Lung (tissue), 11 donors: ENCODE measurements at regions not wholly inside any gene's neighbourhood (a gene's known extent, or its start where the extent isn't known, plus 50 kb on each side); places are given as distances from the start of the nearest gene placed in this dataset.

Source experiments
- ATAC-seq: fragments of 200-7000 bp; cut with Tn5 transposase; one replicate; pipeline ENCODE4 v1.9.1; 2020; ENCODE audit warnings: moderate number of reproducible peaks; ENCODE audit not compliant: insufficient read depth, low FRiP score
- DNase-seq, 3 donors: peaks; one replicate each; pipeline ENCODE4 v3.0.0-alpha.2; 2013 to 2017
- H3K27ac ChIP-seq, 2 donors: one replicate each; pipeline ENCODE4 v1.5.1; 2013; ENCODE audit warnings: mild to moderate bottlenecking in 2 of 2, moderate library complexity in 2 of 2, control low read depth in 1 of 2, inconsistent platforms in 1 of 2, low read depth in 1 of 2, low read length in 1 of 2
- H3K27me3 ChIP-seq, 3 donors: one replicate each; pipeline ENCODE4 v1.5.1; 2013; ENCODE audit warnings: low read length in 2 of 3; ENCODE audit not compliant: control insufficient read depth in 3 of 3, insufficient read depth in 3 of 3
- H3K36me3 ChIP-seq, 4 donors: one replicate each; pipeline ENCODE4 v1.5.1; 2013; ENCODE audit warnings: low read length in 4 of 4, mild to moderate bottlenecking in 1 of 4, moderate library complexity in 1 of 4; ENCODE audit not compliant: control insufficient read depth in 4 of 4, insufficient read depth in 4 of 4
- H3K4me1 ChIP-seq, 5 donors: one replicate each; pipeline ENCODE4 v1.5.1; 2013; ENCODE audit warnings: low read length in 5 of 5, mild to moderate bottlenecking in 2 of 5, moderate library complexity in 1 of 5; ENCODE audit not compliant: control insufficient read depth in 5 of 5, insufficient read depth in 5 of 5
- H3K4me3 ChIP-seq: one replicate; pipeline ENCODE4 v1.5.1; 2013; ENCODE audit warnings: mild to moderate bottlenecking, control low read depth, moderate library complexity
- H3K9ac ChIP-seq, 2 donors: one replicate each; pipeline ENCODE4 v1.5.1; 2013; ENCODE audit warnings: low read length in 2 of 2, control low read depth in 1 of 2; ENCODE audit not compliant: insufficient read depth in 1 of 2
- H3K9me3 ChIP-seq, 4 donors: one replicate each; pipeline ENCODE4 v1.5.1; 2013; ENCODE audit warnings: low read length in 3 of 4, mild to moderate bottlenecking in 1 of 4, moderate library complexity in 1 of 4; ENCODE audit not compliant: control insufficient read depth in 4 of 4, insufficient read depth in 3 of 4
- WGBS, 2 donors: extraction: QIAGEN DNeasy Blood & Tissue Kit; methylation state at CpG; one replicate each; pipeline ENCODE4 v1.1.7; 2013; 5-methylcytosine and 5-hydroxymethylcytosine counted together
- TF ChIP-seq, protein P1 (sequence below): IDR thresholded peaks from 2 replicates; pipeline ENCODE4 v1.5.1; 2012; ENCODE audit warnings: mild to moderate bottlenecking; ENCODE audit errors: control extremely low read depth, extremely low read depth
- donor health status: control.
- donor health status: control.
- donor health status: Bipolar disorder and iron deficiency.
- donor health status: healthy.
- donor health status: DM: yes; HTN: yes; CAD: no.

DNA sequence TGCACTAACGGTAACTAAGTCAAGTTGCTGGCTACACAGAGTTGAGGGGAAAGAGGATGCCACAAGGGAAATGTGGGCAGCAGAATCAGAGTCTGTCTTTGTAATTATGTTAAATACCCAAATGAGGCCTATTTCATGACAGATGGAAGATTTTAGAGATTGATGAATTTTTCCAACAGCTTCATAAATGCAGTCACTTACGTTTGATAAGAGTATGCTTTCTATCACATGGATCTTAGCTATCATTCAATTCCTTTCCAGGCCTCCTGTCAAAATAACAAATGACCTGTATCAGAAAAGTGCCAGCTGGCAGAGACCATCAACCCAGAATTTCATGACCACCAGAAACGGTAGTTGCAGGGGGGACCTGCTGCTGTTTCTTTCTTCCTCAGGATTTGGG lies 148.4 kb upstream of the PLPP4 start:
- H3K4me3 ChIP-seq: no peak overlapping the region
- 65 to 78% methylated on average over 3 of the region's 3 CpGs for WGBS, 2 donors
- no peak overlapping the region for H3K9ac ChIP-seq
- peaks cover 0 to 2% (median 0%) of the 10 kb centered on the region in 3 donors for H3K27me3 ChIP-seq
- no peak overlapping the region for H3K27ac ChIP-seq
- DNase-seq: no peak
- peaks cover 0 to 2% (median under 1%) of the 10 kb centered on the region in 4 donors for H3K9me3 ChIP-seq
- TF ChIP-seq, protein P1, sequence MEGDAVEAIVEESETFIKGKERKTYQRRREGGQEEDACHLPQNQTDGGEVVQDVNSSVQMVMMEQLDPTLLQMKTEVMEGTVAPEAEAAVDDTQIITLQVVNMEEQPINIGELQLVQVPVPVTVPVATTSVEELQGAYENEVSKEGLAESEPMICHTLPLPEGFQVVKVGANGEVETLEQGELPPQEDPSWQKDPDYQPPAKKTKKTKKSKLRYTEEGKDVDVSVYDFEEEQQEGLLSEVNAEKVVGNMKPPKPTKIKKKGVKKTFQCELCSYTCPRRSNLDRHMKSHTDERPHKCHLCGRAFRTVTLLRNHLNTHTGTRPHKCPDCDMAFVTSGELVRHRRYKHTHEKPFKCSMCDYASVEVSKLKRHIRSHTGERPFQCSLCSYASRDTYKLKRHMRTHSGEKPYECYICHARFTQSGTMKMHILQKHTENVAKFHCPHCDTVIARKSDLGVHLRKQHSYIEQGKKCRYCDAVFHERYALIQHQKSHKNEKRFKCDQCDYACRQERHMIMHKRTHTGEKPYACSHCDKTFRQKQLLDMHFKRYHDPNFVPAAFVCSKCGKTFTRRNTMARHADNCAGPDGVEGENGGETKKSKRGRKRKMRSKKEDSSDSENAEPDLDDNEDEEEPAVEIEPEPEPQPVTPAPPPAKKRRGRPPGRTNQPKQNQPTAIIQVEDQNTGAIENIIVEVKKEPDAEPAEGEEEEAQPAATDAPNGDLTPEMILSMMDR: no peak
- ATAC-seq: no peak
- no peaks in the 10 kb centered on the region for H3K36me3 ChIP-seq
- H3K4me1 ChIP-seq: no peaks in the 10 kb centered on the region

DNA sequence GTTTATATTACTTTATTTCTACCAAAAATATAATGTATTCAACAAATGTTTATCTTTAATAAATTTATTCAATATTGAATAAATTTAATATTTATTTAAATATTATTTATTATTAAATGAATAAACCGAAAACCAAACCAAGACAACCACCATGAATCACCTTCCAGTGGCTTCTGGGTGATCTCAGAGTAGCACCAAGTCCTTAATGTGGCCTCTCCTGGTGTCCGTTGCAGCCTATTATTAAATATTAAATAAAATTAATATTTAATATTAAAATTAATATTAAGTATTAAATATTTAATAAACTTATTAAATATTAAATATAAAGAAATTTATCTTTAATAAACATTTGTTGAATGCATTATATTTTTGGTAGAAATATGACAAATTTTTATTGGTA lies 143.3 kb upstream of the PLPP4 start:
- Histone ChIP-seq H3K4me1 (no peaks in the 10 kb centered on the region), H3K4me3 (no peak overlapping the region), H3K36me3 (no peaks in the 10 kb centered on the region), H3K27me3 (no peaks in the 10 kb centered on the region), H3K9ac (no peak overlapping the region), H3K9me3 (peaks cover 0 to 2% (median under 1%) of the 10 kb centered on the region in 4 donors), H3K27ac (no peak overlapping the region)
- WGBS, 2 donors: 88 to 90% methylated on average over 2 of the region's 2 CpGs
- no peak for DNase-seq
- no peak for ATAC-seq
- TF ChIP-seq, protein P1: no peak

DNA sequence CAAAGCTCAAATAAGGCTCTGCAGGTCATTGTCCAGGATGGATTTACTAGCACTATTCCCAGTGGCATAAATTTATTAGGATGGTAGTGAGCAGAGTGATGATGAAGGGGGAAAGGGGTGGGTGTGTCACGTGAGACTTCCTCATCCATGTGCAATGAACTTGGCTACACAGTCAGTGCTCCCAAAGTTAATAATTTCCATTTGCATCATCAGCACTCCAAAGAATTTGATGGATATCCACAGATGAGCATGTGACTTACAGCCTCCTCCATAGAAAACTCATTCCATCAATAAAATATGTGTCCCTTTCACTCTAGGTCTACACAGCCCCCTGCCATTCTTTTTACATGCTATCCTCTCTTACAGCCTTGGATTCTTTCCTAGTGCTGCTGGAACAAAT lies 142.6 kb upstream of the PLPP4 start:
- WGBS, 2 donors: 65 to 70% methylated on average over 1 of the region's 1 CpG
- Histone ChIP-seq H3K27ac (no peak overlapping the region), H3K9ac (no peak overlapping the region), H3K4me1 (no peaks in the 10 kb centered on the region), H3K4me3 (no peak overlapping the region), H3K36me3 (no peaks in the 10 kb centered on the region), H3K27me3 (no peaks in the 10 kb centered on the region), H3K9me3 (peaks cover 0 to 2% (median under 1%) of the 10 kb centered on the region in 4 donors)
- no peak for ATAC-seq
- DNase-seq: no peak
- TF ChIP-seq, protein P1: no peak

DNA sequence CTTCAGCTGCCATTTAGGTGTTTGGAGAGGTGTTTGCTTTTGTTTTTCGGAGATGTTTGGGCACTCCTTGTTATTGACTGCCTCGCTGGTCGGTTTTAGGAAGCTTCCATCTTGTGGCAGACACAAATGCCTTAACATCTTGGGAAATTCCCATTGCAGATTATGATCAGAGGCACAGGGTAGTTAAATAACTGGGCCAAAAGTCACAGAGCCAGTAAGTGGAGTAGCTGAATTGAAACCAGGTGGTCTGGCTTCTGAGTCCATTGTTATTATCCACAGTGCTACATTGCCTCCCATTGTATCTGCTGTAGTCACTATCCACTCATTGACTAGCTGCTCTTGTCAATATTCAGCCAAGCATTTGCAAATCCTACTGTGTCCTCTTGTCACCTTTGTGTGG lies 138.2 kb upstream of the PLPP4 start:
- no peaks in the 10 kb centered on the region for H3K36me3 ChIP-seq
- ATAC-seq: no peak
- H3K9me3 ChIP-seq: no peaks in the 10 kb centered on the region
- H3K27me3 ChIP-seq: no peaks in the 10 kb centered on the region
- no peak overlapping the region for H3K27ac ChIP-seq
- TF ChIP-seq, protein P1: no peak
- no peak overlapping the region for H3K4me3 ChIP-seq
- no peak overlapping the region for H3K9ac ChIP-seq
- WGBS, 2 donors: 80 to 86% methylated on average over 3 of the region's 3 CpGs
- DNase-seq: no peak
- H3K4me1 ChIP-seq: no peaks in the 10 kb centered on the region
